ENCODE measurements at regions not wholly inside any gene's neighbourhood (a gene's known extent, or its start where the extent isn't known, plus 50 kb on each side); places are given as distances from the start of the nearest gene placed in this dataset.
"Not testable (repeated sequence)": the region's sequence is repeated elsewhere in the genome, so short reads cannot be mapped to it uniquely, and the experiment has no call there.

- DNase-seq: no peak
These were observed 1099.7 kb downstream of the SUCLG1 start for GRCh38 chr2:83359336-83359735.

GRCh38 chr2:83342860-83343329, 1116.2 kb downstream of the SUCLG1 start:
- DNase-seq: no peak

- no peak for DNase-seq
These were observed 1118.7 kb downstream of the SUCLG1 start for GRCh38 chr2:83340424-83340823.

GRCh38 chr2:83339942-83340341, 1119.1 kb downstream of the SUCLG1 start:
- not testable (repeated sequence) for DNase-seq

- no peak for DNase-seq
These were observed 1127.3 kb downstream of the SUCLG1 start for GRCh38 chr2:83331810-83332209.

GRCh38 chr2:83323038-83323437, 1136.0 kb downstream of the SUCLG1 start:
- no peak for DNase-seq

GRCh38 chr2:83320053-83320452, 1139.0 kb downstream of the SUCLG1 start:
- no peak for DNase-seq

GRCh38 chr2:83305758-83306378, 1153.2 kb downstream of the SUCLG1 start:
- no peak for DNase-seq

- no peak for DNase-seq
These were observed 1168.0 kb downstream of the SUCLG1 start for GRCh38 chr2:83291083-83291482.

GRCh38 chr2:83282841-83283240, 1176.2 kb downstream of the SUCLG1 start:
- no peak for DNase-seq

GRCh38 chr2:83282043-83282795, 1176.9 kb downstream of the SUCLG1 start:
- DNase-seq: no peak

GRCh38 chr2:83280391-83280790, 1178.7 kb downstream of the SUCLG1 start:
- DNase-seq: no peak

GRCh38 chr2:83273322-83273721, 1185.8 kb downstream of the SUCLG1 start:
- no peak for DNase-seq

GRCh38 chr2:83261591-83262136, 1197.4 kb downstream of the SUCLG1 start:
- no peak for DNase-seq

- DNase-seq: no peak
These were observed 1205.2 kb downstream of the SUCLG1 start for GRCh38 chr2:83253848-83254247.

- no peak for DNase-seq
These were observed 1207.7 kb downstream of the SUCLG1 start for GRCh38 chr2:83251321-83251872.

- DNase-seq: not testable (repeated sequence)
These were observed 1213.1 kb downstream of the SUCLG1 start for GRCh38 chr2:83245806-83246537.

GRCh38 chr2:83240611-83241010, 1218.5 kb downstream of the SUCLG1 start:
- DNase-seq: no peak

GRCh38 chr2:83238111-83238510, 1221.0 kb downstream of the SUCLG1 start:
- DNase-seq: no peak

GRCh38 chr2:83234246-83234645, 1224.8 kb downstream of the SUCLG1 start:
- DNase-seq: no peak

- no peak for DNase-seq
These were observed 1225.3 kb downstream of the SUCLG1 start for GRCh38 chr2:83233781-83234180.

- DNase-seq: no peak
These were observed 1225.8 kb downstream of the SUCLG1 start for GRCh38 chr2:83233326-83233725.

GRCh38 chr2:83229443-83229842, 1229.6 kb downstream of the SUCLG1 start:
- no peak for DNase-seq

All from activated naive CD4-positive, alpha-beta T cell treated with Interleukin-2 at 50 U/mL for 16 hours (primary cell).